ENCODE measurements at regions not wholly inside any gene's neighbourhood (a gene's known extent, or its start where the extent isn't known, plus 50 kb on each side); places are given as distances from the start of the nearest gene placed in this dataset.

DNA sequence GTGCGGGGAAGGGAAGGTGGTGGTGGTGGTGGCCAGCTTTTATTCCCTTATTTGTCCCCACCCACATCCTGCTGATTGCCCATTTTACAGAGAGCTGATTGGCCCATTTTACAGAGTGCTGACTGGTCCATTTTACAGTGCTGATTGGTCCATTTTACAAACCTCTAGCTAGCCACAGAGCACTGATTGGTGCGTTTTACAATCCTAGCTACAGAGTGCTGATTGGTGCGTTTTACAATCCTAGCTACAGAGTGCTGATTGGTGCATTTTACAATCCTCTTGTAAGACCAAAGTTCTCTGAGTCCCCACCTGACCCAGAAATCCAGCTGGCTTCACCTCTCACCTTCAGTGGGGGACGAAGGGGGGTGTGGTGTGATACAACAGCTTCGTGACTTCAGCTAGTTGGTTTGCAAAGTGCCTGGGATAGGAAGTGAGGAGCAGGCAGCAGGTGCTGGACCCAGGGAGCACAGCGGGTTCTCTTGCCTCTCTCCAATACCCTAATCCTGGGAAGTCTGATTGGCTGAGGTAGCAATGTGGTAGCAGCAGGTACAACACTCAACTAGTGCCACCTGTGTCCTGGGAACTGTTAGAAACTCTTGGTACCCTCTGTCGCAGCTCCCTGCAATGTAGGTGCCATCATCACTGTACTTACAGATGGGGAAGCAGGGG is 92.1 kb downstream of the BARX1 start:
- TF ChIP-seq GABPA (IDR thresholded peaks at IDR 0.05; ENCODE audit: borderline replicate concordance, insufficient read depth, low read length) (no peak), RXRA (IDR thresholded peaks at IDR 0.05; ENCODE audit: insufficient read depth, low read depth, low read length) (no peak), KDM5A (IDR thresholded peaks at IDR 0.05; ENCODE audit: low read length) (no peak), SRF (IDR thresholded peaks at IDR 0.05; ENCODE audit: low read depth, low read length) (no peak)
